GM19328 (cell line): ENCODE measurements at regions not wholly inside any gene's neighbourhood (a gene's known extent, or its start where the extent isn't known, plus 50 kb on each side); places are given as distances from the start of the nearest gene placed in this dataset.

Experiments used
- ATAC-seq: cut with Tn5 transposase; IDR thresholded peaks from one replicate; pipeline ENCODE4 v1.9.1; 2021; ENCODE audit warnings: mild to moderate bottlenecking, moderate library complexity; ENCODE audit not compliant: unreplicated experiment

- no peak for ATAC-seq
Measured at GRCh38 chr1:187413405-187414169, 584.8 kb downstream of the PLA2G4A start.

GRCh38 chr1:187415065-187415464 is 586.3 kb downstream of the PLA2G4A start:
- ATAC-seq = no peak

GRCh38 chr1:187417520-187417919 is 588.8 kb downstream of the PLA2G4A start:
- no peak for ATAC-seq

GRCh38 chr1:187433598-187433997 is 604.8 kb downstream of the PLA2G4A start:
- ATAC-seq = no peak

- ATAC-seq = no peak
Measured at GRCh38 chr1:187442603-187443002, 613.9 kb downstream of the PLA2G4A start.

GRCh38 chr1:187443939-187444338 is 615.2 kb downstream of the PLA2G4A start:
- no peak for ATAC-seq

GRCh38 chr1:187445066-187445465 is 616.3 kb downstream of the PLA2G4A start:
- no peak for ATAC-seq

- ATAC-seq = no peak
Measured at GRCh38 chr1:187451238-187451637, 622.5 kb downstream of the PLA2G4A start.

- ATAC-seq = no peak
Measured at GRCh38 chr1:187454010-187454409, 625.3 kb downstream of the PLA2G4A start.

GRCh38 chr1:187456446-187456845 is 627.7 kb downstream of the PLA2G4A start:
- ATAC-seq = no peak

- no peak for ATAC-seq
Measured at GRCh38 chr1:187460093-187460492, 631.3 kb downstream of the PLA2G4A start.

GRCh38 chr1:187464320-187464719 is 635.6 kb downstream of the PLA2G4A start:
- ATAC-seq = no peak

GRCh38 chr1:187465441-187465840 is 636.7 kb downstream of the PLA2G4A start:
- ATAC-seq = no peak

GRCh38 chr1:187469836-187470235 is 641.1 kb downstream of the PLA2G4A start:
- ATAC-seq = no peak

- no peak for ATAC-seq
Measured at GRCh38 chr1:187471555-187471954, 642.8 kb downstream of the PLA2G4A start.

- no peak for ATAC-seq
Measured at GRCh38 chr1:187474336-187474735, 645.6 kb downstream of the PLA2G4A start.

GRCh38 chr1:187476671-187477070 is 647.9 kb downstream of the PLA2G4A start:
- ATAC-seq = no peak

- ATAC-seq = no peak
Measured at GRCh38 chr1:187477103-187477502, 648.4 kb downstream of the PLA2G4A start.

- ATAC-seq = no peak
Measured at GRCh38 chr1:187477535-187477934, 648.8 kb downstream of the PLA2G4A start.

GRCh38 chr1:187481581-187482148 is 652.9 kb downstream of the PLA2G4A start:
- ATAC-seq = no peak

- no peak for ATAC-seq
Measured at GRCh38 chr1:187490266-187490665, 661.5 kb downstream of the PLA2G4A start.

GRCh38 chr1:187491082-187491720 is 662.5 kb downstream of the PLA2G4A start:
- ATAC-seq = no peak
